Mesenchymal stem cell (in vitro differentiated cells and primary cell): ENCODE measurements at regions not wholly inside any gene's neighbourhood (a gene's known extent, or its start where the extent isn't known, plus 50 kb on each side); places are given as distances from the start of the nearest gene placed in this dataset.

Experiments used
- DNase-seq: peaks from one replicate; pipeline ENCODE4 v3.0.0-alpha.2; 2013
- H2AFZ ChIP-seq: one replicate; pipeline ENCODE4 v1.6.1; 2013; ENCODE audit warnings: low read depth, mild to moderate bottlenecking, control low read depth, inconsistent platforms, low read length, moderate library complexity
- H2AK5ac ChIP-seq: 2 replicates; pipeline ENCODE4 v1.6.1; 2013; ENCODE audit warnings: low read length, moderate library complexity, mild to moderate bottlenecking, inconsistent platforms; ENCODE audit not compliant: severe bottlenecking
- H2BK120ac ChIP-seq: one replicate; pipeline ENCODE4 v1.6.1; 2013; ENCODE audit warnings: low read depth, mild to moderate bottlenecking, inconsistent platforms, low read length, moderate library complexity
- H2BK12ac ChIP-seq, 2 experiments: one replicate each; pipeline ENCODE4 v1.6.1; 2013; ENCODE audit warnings: inconsistent platforms in 2 of 2, low read length in 2 of 2, mild to moderate bottlenecking in 2 of 2, moderate library complexity in 2 of 2, control low read depth in 1 of 2
- H2BK15ac ChIP-seq: one replicate; pipeline ENCODE4 v1.6.1; 2013; ENCODE audit warnings: mild to moderate bottlenecking, low read depth, inconsistent platforms; ENCODE audit not compliant: poor library complexity, severe bottlenecking
- H2BK5ac ChIP-seq: 2 replicates; pipeline ENCODE4 v1.6.1; 2013; ENCODE audit warnings: low read depth, mild to moderate bottlenecking, low read length, control low read depth, inconsistent platforms; ENCODE audit not compliant: poor library complexity, severe bottlenecking
- H3K14ac ChIP-seq, 2 experiments: one replicate each; pipeline ENCODE4 v1.6.1; 2013; ENCODE audit warnings: inconsistent platforms in 2 of 2, low read length in 2 of 2, control low read depth in 1 of 2, mild to moderate bottlenecking in 1 of 2, moderate library complexity in 1 of 2
- H3K18ac ChIP-seq, 2 experiments: one replicate each; pipeline ENCODE4 v1.6.1; 2013; ENCODE audit warnings: inconsistent platforms in 2 of 2, low read length in 2 of 2, control low read depth in 1 of 2, low read depth in 1 of 2, mild to moderate bottlenecking in 1 of 2
- H3K23ac ChIP-seq, 2 experiments: one replicate each; pipeline ENCODE4 v1.6.1; 2013; ENCODE audit warnings: inconsistent platforms in 2 of 2, low read length in 2 of 2, mild to moderate bottlenecking in 2 of 2, moderate library complexity in 2 of 2, control low read depth in 1 of 2
- H3K27ac ChIP-seq: 2 replicates; pipeline ENCODE4 v1.5.1; 2013; ENCODE audit warnings: mild to moderate bottlenecking, moderate library complexity, low read length, control low read depth, inconsistent platforms; ENCODE audit not compliant: poor library complexity, severe bottlenecking
- H3K27me3 ChIP-seq, 2 experiments: 2 replicates each; pipeline versions ENCODE4 v1.6.1 to v1.7.0; 2013; ENCODE audit warnings: low read length in 2 of 2, mild to moderate bottlenecking in 2 of 2, moderate library complexity in 2 of 2, control low read depth in 1 of 2, inconsistent platforms in 1 of 2; ENCODE audit not compliant: control insufficient read depth in 1 of 2, insufficient read depth in 1 of 2
- H3K36me3 ChIP-seq, 2 experiments: 2 replicates each; pipeline versions ENCODE4 v1.6.1 to v1.7.0; 2013; ENCODE audit warnings: low read length in 2 of 2, control low read depth in 1 of 2, inconsistent platforms in 1 of 2, low read depth in 1 of 2, mild to moderate bottlenecking in 1 of 2; ENCODE audit not compliant: insufficient read depth in 2 of 2, control insufficient read depth in 1 of 2
- H3K4ac ChIP-seq, 2 experiments: one replicate each; pipeline ENCODE4 v1.6.1; 2013; ENCODE audit warnings: inconsistent platforms in 2 of 2, low read length in 2 of 2, mild to moderate bottlenecking in 2 of 2, moderate library complexity in 2 of 2, control low read depth in 1 of 2, low read depth in 1 of 2
- H3K4me1 ChIP-seq: 2 replicates; pipeline ENCODE4 v1.6.1; 2013; ENCODE audit warnings: low read depth, low read length, control low read depth; ENCODE audit not compliant: control insufficient read depth, insufficient read depth
- H3K4me2 ChIP-seq: 2 replicates; pipeline ENCODE4 v1.6.1; 2013; ENCODE audit warnings: low read length, mild to moderate bottlenecking, inconsistent platforms; ENCODE audit not compliant: poor library complexity, severe bottlenecking
- H3K4me3 ChIP-seq, 2 experiments: 2 replicates each; pipeline versions ENCODE4 v1.5.1 to v1.7.0; 2013; ENCODE audit warnings: low read length in 2 of 2, mild to moderate bottlenecking in 2 of 2, control low read depth in 1 of 2, low read depth in 1 of 2; ENCODE audit not compliant: insufficient read depth in 1 of 2
- H3K79me1 ChIP-seq: replicated peaks from 2 replicates; pipeline ENCODE4 v1.6.1; 2013; ENCODE audit warnings: mild to moderate bottlenecking, control low read depth, low read length, inconsistent platforms; ENCODE audit not compliant: poor library complexity, severe bottlenecking
- H3K9ac ChIP-seq: 2 replicates; pipeline ENCODE4 v1.7.0; 2013; ENCODE audit warnings: mild to moderate bottlenecking, low read length, moderate library complexity
- H3K9me3 ChIP-seq: 2 replicates; pipeline ENCODE4 v1.7.0; 2013; ENCODE audit warnings: mild to moderate bottlenecking, low read length; ENCODE audit not compliant: control insufficient read depth
- H4K8ac ChIP-seq: one replicate; pipeline ENCODE4 v1.6.1; 2013; ENCODE audit warnings: inconsistent platforms, mild to moderate bottlenecking, low read length, moderate library complexity
- H4K91ac ChIP-seq: one replicate; pipeline ENCODE4 v1.6.1; 2013; ENCODE audit warnings: mild to moderate bottlenecking, low read length, inconsistent platforms
- WGBS: methylation state at CpG from one replicate; pipeline ENCODE4 v1.1.7; 2013; ENCODE audit warnings: mixed read lengths; 5-methylcytosine and 5-hydroxymethylcytosine counted together

- H2AFZ ChIP-seq = no peak overlapping the region
- H3K23ac ChIP-seq = no peak overlapping the region
- H3K14ac ChIP-seq = no peak overlapping the region
- H2BK5ac ChIP-seq = no peak overlapping the region
- H3K9me3 ChIP-seq = no peaks in the 10 kb centered on the region
- DNase-seq = no peak
- H3K4me2 ChIP-seq = no peak overlapping the region
- no peaks in the 10 kb centered on the region for H3K36me3 ChIP-seq
- peaks cover 16% of the 10 kb centered on the region for H3K4me1 ChIP-seq
- H3K79me1 ChIP-seq = no peaks in the 10 kb centered on the region
- H2BK12ac ChIP-seq = no peak overlapping the region
- no peak overlapping the region for H2BK120ac ChIP-seq
- no peak overlapping the region for H2AK5ac ChIP-seq
- H3K27ac ChIP-seq = no peak overlapping the region
- H3K18ac ChIP-seq = no peak overlapping the region
- no peak overlapping the region for H2BK15ac ChIP-seq
- no peak overlapping the region for H4K8ac ChIP-seq
- H4K91ac ChIP-seq = no peak overlapping the region
- WGBS = over 99% methylated on average over 5 of the region's 5 CpGs
- H3K4ac ChIP-seq = no peak overlapping the region
- no peak overlapping the region for H3K4me3 ChIP-seq
- no peaks in the 10 kb centered on the region for H3K27me3 ChIP-seq
- no peak overlapping the region for H3K9ac ChIP-seq
Observed at GRCh38 chr1:93739472-93739871, 57.8 kb upstream of the BCAR3 start.

- Histone ChIP-seq H2BK12ac (peak overlapping the region in 1 of 2 experiments; percentile 1), H3K23ac (no peak overlapping the region), H3K27me3 (no peaks in the 10 kb centered on the region), H4K91ac (no peak overlapping the region), H4K8ac (no peak overlapping the region), H2BK120ac (no peak overlapping the region), H3K36me3 (no peaks in the 10 kb centered on the region), H3K9me3 (no peaks in the 10 kb centered on the region), H3K18ac (no peak overlapping the region), H2BK15ac (no peak overlapping the region), H3K79me1 (no peaks in the 10 kb centered on the region), H3K4me2 (no peak overlapping the region), H3K4me1 (peaks cover 19% of the 10 kb centered on the region), H3K9ac (peak overlapping the region; percentile 42), H2BK5ac (peak overlapping the region; percentile 57), H3K4me3 (no peak overlapping the region), H3K4ac (no peak overlapping the region), H3K14ac (no peak overlapping the region), H3K27ac (peak overlapping the region; percentile 91), H2AFZ (no peak overlapping the region), H2AK5ac (peak overlapping the region; percentile 100)
- 90% methylated on average over 5 of the region's 5 CpGs for WGBS
- DNase-seq = no peak
Observed at GRCh38 chr1:93738926-93739325, 57.3 kb upstream of the BCAR3 start.

- Histone ChIP-seq H2AK5ac (peak overlapping the region; percentile 59), H3K4me3 (no peak overlapping the region), H2BK12ac (peak overlapping the region; percentile 62 to 65), H3K36me3 (no peaks in the 10 kb centered on the region), H3K27me3 (no peaks in the 10 kb centered on the region), H3K4ac (peak overlapping the region; percentile 35 to 62), H2BK15ac (no peak overlapping the region), H2AFZ (no peak overlapping the region), H4K8ac (peak overlapping the region; percentile 59), H3K4me2 (peak overlapping the region; percentile 19), H3K18ac (peak overlapping the region in 1 of 2 experiments; percentile 90), H3K9me3 (no peaks in the 10 kb centered on the region), H2BK5ac (peak overlapping the region; percentile 66), H2BK120ac (no peak overlapping the region), H3K23ac (no peak overlapping the region), H3K9ac (peak overlapping the region; percentile 42), H3K27ac (peak overlapping the region; percentile 91), H3K4me1 (peaks cover 21% of the 10 kb centered on the region), H3K14ac (peak overlapping the region in 1 of 2 experiments; percentile 94), H3K79me1 (no peaks in the 10 kb centered on the region), H4K91ac (peak overlapping the region; percentile 79)
- DNase-seq = peak; percentile 35
- 78% methylated on average over 7 of the region's 7 CpGs for WGBS
Observed at GRCh38 chr1:93738075-93738622, 56.5 kb upstream of the BCAR3 start.

GRCh38 chr1:93735722-93736121, 54.1 kb upstream of the BCAR3 start:
- no peaks in the 10 kb centered on the region for H3K79me1 ChIP-seq
- H3K9me3 ChIP-seq = no peaks in the 10 kb centered on the region
- H3K14ac ChIP-seq = no peak overlapping the region
- H4K8ac ChIP-seq = no peak overlapping the region
- no peak overlapping the region for H3K4me3 ChIP-seq
- no peak overlapping the region for H2BK5ac ChIP-seq
- peak; percentile 86 for DNase-seq
- no peak overlapping the region for H3K23ac ChIP-seq
- H3K27me3 ChIP-seq = no peaks in the 10 kb centered on the region
- H2AFZ ChIP-seq = no peak overlapping the region
- no peak overlapping the region for H2AK5ac ChIP-seq
- H3K9ac ChIP-seq = no peak overlapping the region
- no peak overlapping the region for H2BK15ac ChIP-seq
- H2BK12ac ChIP-seq = no peak overlapping the region
- H3K27ac ChIP-seq = peak overlapping the region; percentile 70
- H3K4ac ChIP-seq = no peak overlapping the region
- no peak overlapping the region for H3K18ac ChIP-seq
- 92% methylated on average over 2 of the region's 3 CpGs for WGBS
- peaks cover 21% of the 10 kb centered on the region for H3K4me1 ChIP-seq
- no peak overlapping the region for H3K4me2 ChIP-seq
- no peak overlapping the region for H4K91ac ChIP-seq
- H2BK120ac ChIP-seq = no peak overlapping the region
- H3K36me3 ChIP-seq = no peaks in the 10 kb centered on the region
